ENCODE measurements at regions not wholly inside any gene's neighbourhood (a gene's known extent, or its start where the extent isn't known, plus 50 kb on each side); places are given as distances from the start of the nearest gene placed in this dataset.
"Not testable (repeated sequence)": the region's sequence is repeated elsewhere in the genome, so short reads cannot be mapped to it uniquely, and the experiment has no call there.

- Histone ChIP-seq H3K4me1 (ENCODE audit: low read length) (no peaks in the 10 kb centered on the region), H4K20me1 (ENCODE audit: insufficient read depth, low read length) (no peaks in the 10 kb centered on the region), H3K79me2 (ENCODE audit: low read length) (no peaks in the 10 kb centered on the region), H3K27me3 (ENCODE audit: low read depth, low read length) (peaks cover 23% of the 10 kb centered on the region), H3K27ac (ENCODE audit: low read length) (no peak overlapping the region), H3K9ac (ENCODE audit: low read length) (no peak overlapping the region), H3K4me2 (ENCODE audit: low read length) (no peak overlapping the region), H3K4me3 (ENCODE audit: low read length) (no peak overlapping the region), H3K9me3 (ENCODE audit: insufficient read depth, low read length) (no peaks in the 10 kb centered on the region), H3K36me3 (replicated peaks; ENCODE audit: low read depth, low read length) (no peaks in the 10 kb centered on the region), H2AFZ (ENCODE audit: low read depth, low read length) (no peak overlapping the region)
- TF ChIP-seq EZH2phosphoT487 (IDR thresholded peaks at IDR 0.05; ENCODE audit: low read depth) (no peak), CTCF (IDR thresholded peaks at IDR 0.05; ENCODE audit: low read depth, low read length) (no peak)
These were observed 85.7 kb upstream of the CMKLR1 start for GRCh38 chr12:108424816-108425215.

GRCh38 chr12:108424026-108424425, 84.9 kb upstream of the CMKLR1 start:
- no peaks in the 10 kb centered on the region for H3K36me3 ChIP-seq (replicated peaks; ENCODE audit: low read depth, low read length)
- TF ChIP-seq EZH2phosphoT487 (IDR thresholded peaks at IDR 0.05; ENCODE audit: low read depth) = no peak
- no peak for TF ChIP-seq CTCF (IDR thresholded peaks at IDR 0.05; ENCODE audit: low read depth, low read length)
- no peak overlapping the region for H2AFZ ChIP-seq (ENCODE audit: low read depth, low read length)
- peaks cover 23% of the 10 kb centered on the region for H3K27me3 ChIP-seq (ENCODE audit: low read depth, low read length)
- no peaks in the 10 kb centered on the region for H3K79me2 ChIP-seq (ENCODE audit: low read length)
- no peak overlapping the region for H3K4me3 ChIP-seq (ENCODE audit: low read length)
- no peaks in the 10 kb centered on the region for H3K9me3 ChIP-seq (ENCODE audit: insufficient read depth, low read length)
- no peak overlapping the region for H3K4me2 ChIP-seq (ENCODE audit: low read length)
- H3K9ac ChIP-seq (ENCODE audit: low read length) = no peak overlapping the region
- H4K20me1 ChIP-seq (ENCODE audit: insufficient read depth, low read length) = no peaks in the 10 kb centered on the region
- H3K27ac ChIP-seq (ENCODE audit: low read length) = no peak overlapping the region
- H3K4me1 ChIP-seq (ENCODE audit: low read length) = no peaks in the 10 kb centered on the region

GRCh38 chr12:108423486-108423885, 84.4 kb upstream of the CMKLR1 start:
- Histone ChIP-seq H3K9ac (ENCODE audit: low read length) (no peak overlapping the region), H3K9me3 (ENCODE audit: insufficient read depth, low read length) (no peaks in the 10 kb centered on the region), H3K79me2 (ENCODE audit: low read length) (no peaks in the 10 kb centered on the region), H4K20me1 (ENCODE audit: insufficient read depth, low read length) (no peaks in the 10 kb centered on the region), H3K27me3 (ENCODE audit: low read depth, low read length) (peaks cover 21% of the 10 kb centered on the region), H3K4me3 (ENCODE audit: low read length) (no peak overlapping the region), H3K4me1 (ENCODE audit: low read length) (no peaks in the 10 kb centered on the region), H3K36me3 (replicated peaks; ENCODE audit: low read depth, low read length) (no peaks in the 10 kb centered on the region), H2AFZ (ENCODE audit: low read depth, low read length) (no peak overlapping the region), H3K27ac (ENCODE audit: low read length) (no peak overlapping the region), H3K4me2 (ENCODE audit: low read length) (no peak overlapping the region)
- no peak for TF ChIP-seq EZH2phosphoT487 (IDR thresholded peaks at IDR 0.05; ENCODE audit: low read depth)
- no peak for TF ChIP-seq CTCF (IDR thresholded peaks at IDR 0.05; ENCODE audit: low read depth, low read length)

GRCh38 chr12:108421082-108421481, 82.0 kb upstream of the CMKLR1 start:
- H3K79me2 ChIP-seq (ENCODE audit: low read length); H3K4me2 ChIP-seq (ENCODE audit: low read length); H3K27ac ChIP-seq (ENCODE audit: low read length); H2AFZ ChIP-seq (ENCODE audit: low read depth, low read length); H3K9me3 ChIP-seq (ENCODE audit: insufficient read depth, low read length); H3K4me1 ChIP-seq (ENCODE audit: low read length); H3K4me3 ChIP-seq (ENCODE audit: low read length); H4K20me1 ChIP-seq (ENCODE audit: insufficient read depth, low read length); H3K9ac ChIP-seq (ENCODE audit: low read length); H3K36me3 ChIP-seq (replicated peaks; ENCODE audit: low read depth, low read length); H3K27me3 ChIP-seq (ENCODE audit: low read depth, low read length): not testable (repeated sequence)

GRCh38 chr12:108420421-108420820, 81.3 kb upstream of the CMKLR1 start:
- H3K4me2 ChIP-seq (ENCODE audit: low read length); H3K36me3 ChIP-seq (replicated peaks; ENCODE audit: low read depth, low read length); H3K27me3 ChIP-seq (ENCODE audit: low read depth, low read length); H3K4me3 ChIP-seq (ENCODE audit: low read length); H3K27ac ChIP-seq (ENCODE audit: low read length); H3K4me1 ChIP-seq (ENCODE audit: low read length); H3K79me2 ChIP-seq (ENCODE audit: low read length); H3K9me3 ChIP-seq (ENCODE audit: insufficient read depth, low read length); H2AFZ ChIP-seq (ENCODE audit: low read depth, low read length); H4K20me1 ChIP-seq (ENCODE audit: insufficient read depth, low read length); H3K9ac ChIP-seq (ENCODE audit: low read length): not testable (repeated sequence)
